ENCODE measurements at regions not wholly inside any gene's neighbourhood (a gene's known extent, or its start where the extent isn't known, plus 50 kb on each side); places are given as distances from the start of the nearest gene placed in this dataset.

- TF ChIP-seq, protein P1, sequence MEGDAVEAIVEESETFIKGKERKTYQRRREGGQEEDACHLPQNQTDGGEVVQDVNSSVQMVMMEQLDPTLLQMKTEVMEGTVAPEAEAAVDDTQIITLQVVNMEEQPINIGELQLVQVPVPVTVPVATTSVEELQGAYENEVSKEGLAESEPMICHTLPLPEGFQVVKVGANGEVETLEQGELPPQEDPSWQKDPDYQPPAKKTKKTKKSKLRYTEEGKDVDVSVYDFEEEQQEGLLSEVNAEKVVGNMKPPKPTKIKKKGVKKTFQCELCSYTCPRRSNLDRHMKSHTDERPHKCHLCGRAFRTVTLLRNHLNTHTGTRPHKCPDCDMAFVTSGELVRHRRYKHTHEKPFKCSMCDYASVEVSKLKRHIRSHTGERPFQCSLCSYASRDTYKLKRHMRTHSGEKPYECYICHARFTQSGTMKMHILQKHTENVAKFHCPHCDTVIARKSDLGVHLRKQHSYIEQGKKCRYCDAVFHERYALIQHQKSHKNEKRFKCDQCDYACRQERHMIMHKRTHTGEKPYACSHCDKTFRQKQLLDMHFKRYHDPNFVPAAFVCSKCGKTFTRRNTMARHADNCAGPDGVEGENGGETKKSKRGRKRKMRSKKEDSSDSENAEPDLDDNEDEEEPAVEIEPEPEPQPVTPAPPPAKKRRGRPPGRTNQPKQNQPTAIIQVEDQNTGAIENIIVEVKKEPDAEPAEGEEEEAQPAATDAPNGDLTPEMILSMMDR (IDR thresholded peaks at IDR 0.05; ENCODE audit: unreplicated experiment), result no peak
- Mint-ChIP-seq H3K27me3 (ENCODE audit: unreplicated experiment) (no peaks in the 10 kb centered on the region), H3K4me1 (ENCODE audit: unreplicated experiment) (no peaks in the 10 kb centered on the region), H3K27ac (ENCODE audit: unreplicated experiment) (no peak overlapping the region), H3K9me3 (ENCODE audit: unreplicated experiment) (no peaks in the 10 kb centered on the region), H3K4me3 (ENCODE audit: unreplicated experiment) (no peak overlapping the region), H3K36me3 (ENCODE audit: low read depth, unreplicated experiment) (no peaks in the 10 kb centered on the region)
- no peak for DNase-seq (ENCODE audit: low spot score)
These were observed 63.1 kb upstream of the ARID2 start for GRCh38 chr12:45666396-45666795.

GRCh38 chr12:45666816-45667215, 62.7 kb upstream of the ARID2 start:
- no peaks in the 10 kb centered on the region for H3K27me3 Mint-ChIP-seq (ENCODE audit: unreplicated experiment)
- H3K4me1 Mint-ChIP-seq (ENCODE audit: unreplicated experiment), result no peaks in the 10 kb centered on the region
- H3K27ac Mint-ChIP-seq (ENCODE audit: unreplicated experiment), result no peak overlapping the region
- H3K36me3 Mint-ChIP-seq (ENCODE audit: low read depth, unreplicated experiment), result no peaks in the 10 kb centered on the region
- H3K4me3 Mint-ChIP-seq (ENCODE audit: unreplicated experiment), result no peak overlapping the region
- TF ChIP-seq, protein P1 (IDR thresholded peaks at IDR 0.05; ENCODE audit: unreplicated experiment), result no peak
- DNase-seq (ENCODE audit: low spot score), result no peak
- no peaks in the 10 kb centered on the region for H3K9me3 Mint-ChIP-seq (ENCODE audit: unreplicated experiment)

DNA sequence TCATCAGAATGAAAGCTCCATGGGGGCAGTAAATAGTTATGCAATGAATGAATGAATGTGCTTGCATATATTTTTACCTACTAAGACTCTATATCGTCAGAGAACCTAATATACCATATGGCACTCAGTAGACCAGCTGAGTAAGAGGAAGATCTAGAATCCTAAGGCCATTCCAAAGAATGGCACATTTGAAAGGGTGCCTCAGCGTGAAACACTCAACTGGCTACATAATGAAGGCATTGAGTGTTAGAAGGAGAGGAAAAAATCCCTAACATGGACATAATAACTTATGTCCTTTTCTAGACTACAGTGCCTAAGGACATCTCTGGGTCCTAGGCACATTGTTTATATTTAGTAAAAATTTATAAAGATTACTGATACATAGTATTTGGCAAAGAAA, 61.7 kb upstream of the ARID2 start:
- Mint-ChIP-seq H3K36me3 (ENCODE audit: low read depth, unreplicated experiment) (no peaks in the 10 kb centered on the region), H3K4me3 (ENCODE audit: unreplicated experiment) (no peak overlapping the region), H3K27ac (ENCODE audit: unreplicated experiment) (no peak overlapping the region), H3K4me1 (ENCODE audit: unreplicated experiment) (no peaks in the 10 kb centered on the region), H3K9me3 (ENCODE audit: unreplicated experiment) (no peaks in the 10 kb centered on the region), H3K27me3 (ENCODE audit: unreplicated experiment) (no peaks in the 10 kb centered on the region)
- DNase-seq (ENCODE audit: low spot score), result no peak
- TF ChIP-seq, protein P1 (IDR thresholded peaks at IDR 0.05; ENCODE audit: unreplicated experiment), result no peak

DNA sequence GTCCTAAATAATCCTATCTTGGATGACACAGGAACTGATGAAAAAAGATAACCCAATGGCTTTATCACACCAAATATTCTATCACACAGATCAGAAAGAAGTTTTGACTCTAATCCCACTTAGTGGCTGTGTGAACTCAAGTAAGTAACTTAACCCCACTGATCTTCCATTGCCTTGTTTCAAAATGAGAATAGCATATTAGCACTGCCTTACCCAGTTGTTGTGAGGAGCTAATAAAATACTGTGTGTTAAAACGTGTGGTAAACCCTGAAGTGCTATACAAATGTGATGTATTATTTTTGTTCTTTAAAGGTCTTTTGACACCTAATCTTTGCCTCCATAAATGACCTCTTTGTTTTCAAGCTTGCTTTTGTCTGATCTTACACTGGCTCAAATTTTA, 60.9 kb upstream of the ARID2 start:
- H3K4me3 Mint-ChIP-seq (ENCODE audit: unreplicated experiment), result no peak overlapping the region
- no peaks in the 10 kb centered on the region for H3K4me1 Mint-ChIP-seq (ENCODE audit: unreplicated experiment)
- no peaks in the 10 kb centered on the region for H3K9me3 Mint-ChIP-seq (ENCODE audit: unreplicated experiment)
- TF ChIP-seq, protein P1 (IDR thresholded peaks at IDR 0.05; ENCODE audit: unreplicated experiment), result no peak
- H3K27ac Mint-ChIP-seq (ENCODE audit: unreplicated experiment), result no peak overlapping the region
- H3K27me3 Mint-ChIP-seq (ENCODE audit: unreplicated experiment), result no peaks in the 10 kb centered on the region
- H3K36me3 Mint-ChIP-seq (ENCODE audit: low read depth, unreplicated experiment), result no peaks in the 10 kb centered on the region
- DNase-seq (ENCODE audit: low spot score), result no peak

GRCh38 chr12:45669093-45669492, 60.4 kb upstream of the ARID2 start:
- no peak for DNase-seq (ENCODE audit: low spot score)
- Mint-ChIP-seq H3K27ac (ENCODE audit: unreplicated experiment) (no peak overlapping the region), H3K36me3 (ENCODE audit: low read depth, unreplicated experiment) (no peaks in the 10 kb centered on the region), H3K27me3 (ENCODE audit: unreplicated experiment) (no peaks in the 10 kb centered on the region), H3K4me3 (ENCODE audit: unreplicated experiment) (no peak overlapping the region), H3K9me3 (ENCODE audit: unreplicated experiment) (no peaks in the 10 kb centered on the region), H3K4me1 (ENCODE audit: unreplicated experiment) (no peaks in the 10 kb centered on the region)
- TF ChIP-seq, protein P1 (IDR thresholded peaks at IDR 0.05; ENCODE audit: unreplicated experiment), result no peak

Data from endothelial cell (in vitro differentiated cells).